Peyer's patch (tissue), 4 donors: ENCODE measurements at regions not wholly inside any gene's neighbourhood (a gene's known extent, or its start where the extent isn't known, plus 50 kb on each side); places are given as distances from the start of the nearest gene placed in this dataset.

Experiments used
- DNase-seq, 3 donors: peaks; one replicate each; pipeline ENCODE4 v3.0.0-alpha.2; 2017 to 2019
- H3K27ac ChIP-seq, 4 donors: fragments of 200-600 bp; sonication (generic); one replicate each; pipeline ENCODE4 v1.5.1; 2016 to 2019
- H3K27me3 ChIP-seq, 2 donors: fragments of 200-600 bp; sonication (generic); one replicate each; pipeline ENCODE4 v1.5.1; 2019
- H3K36me3 ChIP-seq, 3 donors: fragments of 200-600 bp; sonication (generic); one replicate each; pipeline ENCODE4 v1.5.1; 2016 to 2019
- H3K4me1 ChIP-seq, 4 donors: fragments of 200-600 bp; sonication (generic); one replicate each; pipeline ENCODE4 v1.5.1; 2016 to 2019
- H3K4me3 ChIP-seq, 4 donors: fragments of 200-600 bp; sonication (generic); 1 replicate in 3 of 4; 2 replicates in 1 of 4; pipeline ENCODE4 v1.5.1; 2016 to 2019; ENCODE audit warnings: mild to moderate bottlenecking in 1 of 4
- H3K9me3 ChIP-seq, 4 donors: fragments of 200-600 bp; sonication (generic); one replicate each; pipeline ENCODE4 v1.5.1; 2016 to 2019; ENCODE audit warnings: mild to moderate bottlenecking in 1 of 4
- POLR2A ChIP-seq, 2 donors: fragments of 450-650 bp; IDR thresholded peaks; one replicate each; pipeline ENCODE4 v1.5.1; 2017; ENCODE audit warnings: antibody characterized with exemption in 2 of 2, mild to moderate bottlenecking in 2 of 2, moderate library complexity in 2 of 2
- TF ChIP-seq, protein P1 (sequence below), 6 experiments: fragments of 450-650 bp in 4 of 6; fragments of 200-600 bp in 2 of 6; sonication (generic) in 1 of 6; IDR thresholded peaks; one replicate each; pipeline ENCODE4 v1.5.1; 2017 to 2019; ENCODE audit warnings: antibody characterized with exemption in 6 of 6, mild to moderate bottlenecking in 3 of 6, moderate library complexity in 1 of 6

DNA sequence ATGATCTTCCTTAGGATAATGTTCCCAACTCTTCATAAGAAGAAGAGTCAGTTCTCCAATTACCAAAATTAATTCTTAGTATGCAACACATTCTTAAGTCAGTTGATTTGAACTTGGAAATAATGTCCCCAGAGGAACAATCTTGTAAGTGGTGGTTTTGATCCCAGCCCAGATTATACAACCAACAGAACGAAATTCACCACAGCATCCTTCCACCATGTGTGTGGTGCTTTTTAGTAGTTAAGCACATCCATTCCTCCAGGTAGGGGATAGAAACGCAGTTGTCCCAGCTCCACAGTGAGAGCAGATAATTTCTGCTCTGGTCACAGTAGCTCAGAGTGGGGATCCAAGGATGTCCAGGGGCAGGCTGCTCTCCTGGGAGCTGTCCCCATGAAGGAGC lies 161.7 kb upstream of the SLC39A10 start:
- Histone ChIP-seq H3K36me3 (no peaks in the 10 kb centered on the region), H3K27me3 (no peaks in the 10 kb centered on the region), H3K4me1 (no peaks in the 10 kb centered on the region), H3K27ac (no peak overlapping the region), H3K9me3 (no peaks in the 10 kb centered on the region), H3K4me3 (no peak overlapping the region)
- no peak for DNase-seq
- TF ChIP-seq, protein P1, sequence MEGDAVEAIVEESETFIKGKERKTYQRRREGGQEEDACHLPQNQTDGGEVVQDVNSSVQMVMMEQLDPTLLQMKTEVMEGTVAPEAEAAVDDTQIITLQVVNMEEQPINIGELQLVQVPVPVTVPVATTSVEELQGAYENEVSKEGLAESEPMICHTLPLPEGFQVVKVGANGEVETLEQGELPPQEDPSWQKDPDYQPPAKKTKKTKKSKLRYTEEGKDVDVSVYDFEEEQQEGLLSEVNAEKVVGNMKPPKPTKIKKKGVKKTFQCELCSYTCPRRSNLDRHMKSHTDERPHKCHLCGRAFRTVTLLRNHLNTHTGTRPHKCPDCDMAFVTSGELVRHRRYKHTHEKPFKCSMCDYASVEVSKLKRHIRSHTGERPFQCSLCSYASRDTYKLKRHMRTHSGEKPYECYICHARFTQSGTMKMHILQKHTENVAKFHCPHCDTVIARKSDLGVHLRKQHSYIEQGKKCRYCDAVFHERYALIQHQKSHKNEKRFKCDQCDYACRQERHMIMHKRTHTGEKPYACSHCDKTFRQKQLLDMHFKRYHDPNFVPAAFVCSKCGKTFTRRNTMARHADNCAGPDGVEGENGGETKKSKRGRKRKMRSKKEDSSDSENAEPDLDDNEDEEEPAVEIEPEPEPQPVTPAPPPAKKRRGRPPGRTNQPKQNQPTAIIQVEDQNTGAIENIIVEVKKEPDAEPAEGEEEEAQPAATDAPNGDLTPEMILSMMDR (IDR thresholded peaks at IDR 0.05): no peak
- no peak for TF ChIP-seq POLR2A (IDR thresholded peaks at IDR 0.05)

DNA sequence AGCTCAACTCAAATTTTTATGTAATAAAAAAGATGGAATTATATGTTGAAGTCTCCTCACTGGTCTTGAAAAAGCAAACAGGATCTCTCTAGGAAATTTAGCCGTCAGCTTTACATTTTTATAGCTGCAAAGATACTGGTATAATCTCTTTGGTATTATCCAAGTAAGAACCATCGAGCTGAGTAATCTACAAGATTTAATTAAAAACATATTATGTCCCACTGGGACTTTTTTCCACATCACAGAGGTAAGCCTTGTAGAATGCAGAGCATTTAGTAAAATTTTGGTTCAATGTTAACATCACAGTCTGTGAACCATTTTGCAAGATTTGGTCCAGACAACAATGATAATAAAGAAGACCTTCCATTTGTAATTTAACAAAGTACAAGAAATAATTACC lies 162.6 kb upstream of the SLC39A10 start:
- no peaks in the 10 kb centered on the region for H3K36me3 ChIP-seq

DNA sequence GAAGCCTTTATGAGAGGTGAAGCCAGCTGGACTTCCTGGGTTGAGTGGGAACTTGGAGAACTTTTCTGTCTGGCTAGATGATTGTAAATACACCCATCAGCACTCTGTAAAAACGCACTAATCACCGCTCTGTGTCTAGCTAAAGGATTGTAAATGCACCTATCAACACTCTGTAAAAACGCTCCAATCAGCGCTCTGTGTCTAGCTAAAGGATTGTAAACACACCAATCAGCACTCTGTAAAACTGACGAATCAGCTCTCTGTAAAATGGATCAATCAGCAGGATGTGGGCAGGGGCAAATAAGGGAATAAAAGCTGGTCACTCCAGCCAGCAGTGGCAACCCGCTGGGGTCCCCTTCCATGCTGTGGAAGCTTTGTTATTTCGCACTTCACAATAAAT lies 163.6 kb upstream of the SLC39A10 start:
- no peak for TF ChIP-seq POLR2A (IDR thresholded peaks at IDR 0.05)
- TF ChIP-seq, protein P1 (IDR thresholded peaks at IDR 0.05): no peak
- no peaks in the 10 kb centered on the region for H3K36me3 ChIP-seq
- H3K4me3 ChIP-seq: no peak overlapping the region
- no peaks in the 10 kb centered on the region for H3K9me3 ChIP-seq
- no peak for DNase-seq
- H3K27ac ChIP-seq: no peak overlapping the region
- H3K27me3 ChIP-seq: no peaks in the 10 kb centered on the region
- no peaks in the 10 kb centered on the region for H3K4me1 ChIP-seq

More for the DNA sequence above, 162.6 kb upstream of the SLC39A10 start:
- Histone ChIP-seq H3K4me3 (no peak overlapping the region), H3K4me1 (no peaks in the 10 kb centered on the region), H3K27ac (no peak overlapping the region), H3K27me3 (no peaks in the 10 kb centered on the region), H3K9me3 (no peaks in the 10 kb centered on the region)
- no peak for DNase-seq
- TF ChIP-seq POLR2A (IDR thresholded peaks at IDR 0.05): no peak
- TF ChIP-seq, protein P1 (IDR thresholded peaks at IDR 0.05): no peak

DNA sequence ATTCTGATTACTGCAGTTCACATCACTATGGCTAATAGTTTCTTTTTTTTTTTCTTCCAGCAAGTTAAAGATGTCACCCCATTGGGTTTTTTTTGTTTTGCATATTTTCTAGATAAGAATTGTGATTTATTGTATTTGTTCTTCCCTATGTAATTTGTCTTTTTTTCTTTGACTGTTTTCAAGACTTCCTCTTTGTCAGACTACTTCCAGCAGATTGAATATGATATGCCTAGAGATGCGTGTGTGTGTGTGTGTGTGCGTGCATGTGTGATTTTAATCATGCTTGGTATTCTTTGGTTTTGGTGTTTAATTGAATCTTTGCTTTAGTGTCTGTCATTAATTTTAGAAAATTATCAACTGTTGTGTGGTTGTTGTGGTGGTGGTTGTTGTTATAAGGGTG lies 166.7 kb upstream of the SLC39A10 start:
- TF ChIP-seq, protein P1 (IDR thresholded peaks at IDR 0.05): no peak
- no peak for TF ChIP-seq POLR2A (IDR thresholded peaks at IDR 0.05)
- no peak overlapping the region for H3K27ac ChIP-seq

DNA sequence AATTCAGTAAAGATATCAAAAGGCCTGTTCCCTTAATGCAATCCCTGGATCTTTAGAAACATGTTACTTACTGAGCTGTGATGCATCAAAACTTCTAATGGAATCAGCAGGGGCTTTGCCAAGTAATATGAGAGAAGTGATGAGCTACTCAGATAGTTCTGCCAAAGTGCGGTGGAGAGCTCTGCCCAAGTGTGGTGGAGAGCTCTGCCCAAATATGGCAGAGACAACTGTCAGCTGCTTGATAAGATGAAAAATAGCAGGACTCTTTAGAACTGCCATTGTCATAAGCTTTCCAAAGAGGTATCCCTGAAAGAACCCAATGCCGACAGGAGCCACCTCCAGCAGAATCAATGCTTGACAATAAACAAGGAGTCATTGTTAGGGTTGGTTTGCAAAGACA lies 167.9 kb upstream of the SLC39A10 start:
- Histone ChIP-seq H3K9me3 (no peaks in the 10 kb centered on the region), H3K4me1 (no peaks in the 10 kb centered on the region), H3K4me3 (no peak overlapping the region), H3K36me3 (no peaks in the 10 kb centered on the region), H3K27ac (no peak overlapping the region), H3K27me3 (no peaks in the 10 kb centered on the region)
- no peak for TF ChIP-seq POLR2A (IDR thresholded peaks at IDR 0.05)
- TF ChIP-seq, protein P1 (IDR thresholded peaks at IDR 0.05): no peak
- no peak for DNase-seq

More for the DNA sequence above, 166.7 kb upstream of the SLC39A10 start:
- Histone ChIP-seq H3K36me3 (no peaks in the 10 kb centered on the region), H3K4me3 (no peak overlapping the region), H3K27me3 (no peaks in the 10 kb centered on the region), H3K9me3 (no peaks in the 10 kb centered on the region), H3K4me1 (no peaks in the 10 kb centered on the region)
- no peak for DNase-seq

DNA sequence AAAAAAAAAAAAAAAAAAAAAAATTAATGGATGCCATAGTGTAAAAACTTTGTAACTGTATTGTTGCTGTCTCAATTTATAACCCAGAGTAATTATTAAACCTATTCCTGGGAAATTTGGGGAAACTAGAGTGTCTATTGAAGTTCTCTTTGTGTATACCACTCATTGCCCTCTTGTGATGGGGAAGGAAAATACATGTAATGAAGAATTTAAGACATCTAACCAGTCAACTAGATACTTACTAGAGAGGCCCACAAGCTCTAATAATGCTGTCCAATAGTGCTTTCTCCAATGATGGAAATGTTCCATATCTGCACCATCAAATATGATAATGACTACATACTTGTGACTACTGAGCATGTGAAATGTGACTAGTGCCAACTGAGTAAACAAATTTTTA lies 168.5 kb upstream of the SLC39A10 start:
- no peak for TF ChIP-seq POLR2A (IDR thresholded peaks at IDR 0.05)
- TF ChIP-seq, protein P1 (IDR thresholded peaks at IDR 0.05): no peak
- H3K9me3 ChIP-seq: no peaks in the 10 kb centered on the region

More for the DNA sequence above, 168.5 kb upstream of the SLC39A10 start:
- no peaks in the 10 kb centered on the region for H3K36me3 ChIP-seq
- no peak for DNase-seq
- H3K27me3 ChIP-seq: no peaks in the 10 kb centered on the region
- H3K4me1 ChIP-seq: no peaks in the 10 kb centered on the region
- H3K27ac ChIP-seq: no peak overlapping the region
- H3K4me3 ChIP-seq: no peak overlapping the region
